ENCODE measurements at regions not wholly inside any gene's neighbourhood (a gene's known extent, or its start where the extent isn't known, plus 50 kb on each side); places are given as distances from the start of the nearest gene placed in this dataset.

- Histone ChIP-seq H2BK15ac (ENCODE audit: low read depth, low read length) (no peak overlapping the region), H2BK20ac (ENCODE audit: low read depth, low read length, poor library complexity, severe bottlenecking) (no peak overlapping the region), H3K4me2 (ENCODE audit: insufficient read depth, insufficient read length, low read length) (no peak overlapping the region), H2BK5ac (ENCODE audit: insufficient read length, low read length) (no peak overlapping the region), H3K4me1 (ENCODE audit: insufficient read depth, low read length) (no peaks in the 10 kb centered on the region), H4K5ac (ENCODE audit: insufficient read length, low read depth, low read length) (no peak overlapping the region), H3T11ph (ENCODE audit: low read length) (no peak overlapping the region), H3K9ac (ENCODE audit: extremely low read depth, insufficient read length, low read length) (no peak overlapping the region), H4K91ac (ENCODE audit: insufficient read length, low read depth, low read length) (no peak overlapping the region), H3K14ac (ENCODE audit: insufficient read depth, low read length) (no peak overlapping the region), H3K27me3 (ENCODE audit: insufficient read depth, low read length) (no peaks in the 10 kb centered on the region), H3K56ac (ENCODE audit: insufficient read length, low read depth, low read length) (no peak overlapping the region), H4K8ac (replicated peaks; ENCODE audit: insufficient read length, low read depth, low read length) (no peak overlapping the region), H3K27ac (ENCODE audit: insufficient read length, low read depth, low read length) (no peak overlapping the region), H4K20me1 (ENCODE audit: control insufficient read depth, insufficient read depth, insufficient read length) (no peaks in the 10 kb centered on the region), H2AK5ac (ENCODE audit: insufficient read length, low read length) (no peak overlapping the region), H3K79me1 (ENCODE audit: insufficient read depth, low read depth, low read length, poor library complexity, severe bottlenecking) (no peaks in the 10 kb centered on the region), H3K23ac (ENCODE audit: insufficient read length, low read depth, low read length) (no peak overlapping the region), H3K4ac (ENCODE audit: low read depth, low read length) (no peak overlapping the region), H3K18ac (ENCODE audit: insufficient read length, low read depth, low read length) (no peak overlapping the region), H3K79me2 (ENCODE audit: insufficient read depth, low read length) (no peaks in the 10 kb centered on the region), H3K23me2 (ENCODE audit: insufficient read length, low read depth, low read length, poor library complexity, severe bottlenecking) (no peaks in the 10 kb centered on the region), H2AFZ (ENCODE audit: low read length) (no peak overlapping the region), H2BK120ac (ENCODE audit: low read depth, low read length, poor library complexity, severe bottlenecking) (no peak overlapping the region), H3K9me3 (ENCODE audit: control insufficient read depth, low read depth, low read length) (no peaks in the 10 kb centered on the region), H2BK12ac (ENCODE audit: insufficient read length, low read depth, low read length) (no peak overlapping the region)
- no peaks in the 10 kb centered on the region for H3K9me3 Mint-ChIP-seq
- H3K27ac Mint-ChIP-seq, result no peak overlapping the region
- H3K36me3 Mint-ChIP-seq (ENCODE audit: insufficient read depth in 1 of 3, low read depth in 3 of 3), result no peaks in the 10 kb centered on the region
- no peak for TF ChIP-seq CTCF (conservative IDR thresholded peaks at IDR 0.05)
- no peaks in the 10 kb centered on the region; the same call in 1 of the 2 replicates for H3K27me3 Mint-ChIP-seq (ENCODE audit: low read depth)
- H3K4me1 Mint-ChIP-seq, result no peaks in the 10 kb centered on the region
- no CpG with 5 or more reads among the region's 6 CpGs for WGBS (ENCODE audit: extremely low coverage, insufficient read length, low lambda C conversion rate)
- no peak for DNase-seq
- no peak overlapping the region for H3K4me3 Mint-ChIP-seq
Observed at GRCh38 chr1:115452600-115453329, 114.7 kb upstream of the NGF start.

Measured in H9 (cell line).